CD14-positive monocyte (primary cell): ENCODE measurements at regions not wholly inside any gene's neighbourhood (a gene's known extent, or its start where the extent isn't known, plus 50 kb on each side); places are given as distances from the start of the nearest gene placed in this dataset.

Experiments used
- DNase-seq, 3 donors: peaks; one replicate each; pipeline ENCODE4 v3.0.0-alpha.2; 2011 to 2022
- H2AFZ ChIP-seq: 2 replicates; pipeline ENCODE4 v1.6.0; 2012; ENCODE audit warnings: mild to moderate bottlenecking, low read depth, low read length, inconsistent platforms; ENCODE audit not compliant: insufficient read depth, poor library complexity, severe bottlenecking
- H3K27ac ChIP-seq, 2 donors: 1 replicate in 1 of 2; 2 replicates in 1 of 2; pipeline ENCODE4 v1.5.1; 2012 to 2013; ENCODE audit warnings: low read length in 2 of 2, control low read depth in 1 of 2, inconsistent platforms in 1 of 2, low read depth in 1 of 2, mild to moderate bottlenecking in 1 of 2
- H3K27me3 ChIP-seq, 2 donors: one replicate each; pipeline versions ENCODE4 v1.6.0 to v1.6.1; 2011 to 2013; ENCODE audit warnings: low read length in 2 of 2; ENCODE audit not compliant: control insufficient read depth in 2 of 2, insufficient read depth in 2 of 2
- H3K36me3 ChIP-seq, 2 donors: replicated peaks in 1 of 2; 1 replicate in 1 of 2; 2 replicates in 1 of 2; pipeline versions ENCODE4 v1.5.1 to v1.6.1; 2012 to 2013; ENCODE audit warnings: low read length in 2 of 2, control low read depth in 1 of 2, inconsistent platforms in 1 of 2, mild to moderate bottlenecking in 1 of 2; ENCODE audit not compliant: insufficient read depth in 2 of 2, control insufficient read depth in 1 of 2
- H3K4me1 ChIP-seq, 2 donors: 1 replicate in 1 of 2; 2 replicates in 1 of 2; pipeline versions ENCODE4 v1.5.1 to v1.6.1; 2012 to 2013; ENCODE audit warnings: low read length in 2 of 2, control low read depth in 1 of 2, inconsistent platforms in 1 of 2, mild to moderate bottlenecking in 1 of 2, moderate library complexity in 1 of 2; ENCODE audit not compliant: insufficient read depth in 2 of 2, control insufficient read depth in 1 of 2
- H3K4me2 ChIP-seq: replicated peaks from 2 replicates; pipeline ENCODE3; 2012; ENCODE audit warnings: low read length, moderate library complexity, mild to moderate bottlenecking; ENCODE audit not compliant: poor library complexity, severe bottlenecking; ENCODE audit errors: extremely low read depth
- H3K4me3 ChIP-seq, 3 experiments: fragments of 200-600 bp in 1 of 3; sonication (generic) in 1 of 3; replicated peaks in 1 of 3; 1 replicate in 2 of 3; 2 replicates in 1 of 3; pipeline ENCODE4 v1.5.1; 2011 to 2013; ENCODE audit warnings: low read length in 3 of 3, mild to moderate bottlenecking in 3 of 3, control low read depth in 2 of 3, low read depth in 2 of 3, inconsistent platforms in 1 of 3, moderate library complexity in 1 of 3
- H3K79me2 ChIP-seq: 2 replicates; pipeline ENCODE4 v1.6.0; 2012; ENCODE audit warnings: mild to moderate bottlenecking, control low read depth, inconsistent platforms, low read length, moderate library complexity; ENCODE audit not compliant: insufficient read depth
- H3K9ac ChIP-seq: 2 replicates; pipeline ENCODE4 v1.6.0; 2017; ENCODE audit warnings: low read length, mild to moderate bottlenecking; ENCODE audit not compliant: insufficient read depth, poor library complexity, severe bottlenecking
- H3K9me3 ChIP-seq, 2 donors: replicated peaks in 1 of 2; 1 replicate in 1 of 2; 2 replicates in 1 of 2; pipeline versions ENCODE4 v1.5.1 to v1.6.1; 2012 to 2013; ENCODE audit warnings: low read length in 2 of 2, control low read depth in 1 of 2; ENCODE audit not compliant: control insufficient read depth in 1 of 2, insufficient read depth in 1 of 2
- H4K20me1 ChIP-seq: 2 replicates; pipeline ENCODE4 v1.6.0; 2012; ENCODE audit warnings: mild to moderate bottlenecking, low read length, control low read depth, moderate library complexity; ENCODE audit not compliant: insufficient read depth
- H3K27ac Mint-ChIP-seq, 7 donors: one replicate each; pipeline ENCODE4 v1.8.0; 2020; ENCODE audit warnings: mild to moderate bottlenecking in 7 of 7, mixed read lengths in 7 of 7, moderate library complexity in 6 of 7, inconsistent platforms in 2 of 7
- H3K27me3 Mint-ChIP-seq, 3 donors: one replicate each; pipeline ENCODE4 v1.8.0; 2021 to 2022; ENCODE audit warnings: low read depth in 3 of 3, mild to moderate bottlenecking in 3 of 3, mixed read lengths in 3 of 3, moderate library complexity in 3 of 3, inconsistent platforms in 1 of 3
- H3K36me3 Mint-ChIP-seq, 2 donors: one replicate each; pipeline ENCODE4 v1.8.0; 2020; ENCODE audit warnings: mixed read lengths in 2 of 2, inconsistent platforms in 1 of 2, mild to moderate bottlenecking in 1 of 2
- H3K4me1 Mint-ChIP-seq: one replicate; pipeline ENCODE4 v1.8.0; 2020; ENCODE audit warnings: mild to moderate bottlenecking, mixed read lengths
- H3K4me3 Mint-ChIP-seq, 2 donors: one replicate each; pipeline ENCODE4 v1.8.0; 2020; ENCODE audit warnings: mild to moderate bottlenecking in 2 of 2, mixed read lengths in 2 of 2, moderate library complexity in 1 of 2
- H3K9me3 Mint-ChIP-seq, 7 donors: one replicate each; pipeline ENCODE4 v1.8.0; 2020 to 2022; ENCODE audit warnings: mixed read lengths in 7 of 7, mild to moderate bottlenecking in 6 of 7, moderate library complexity in 6 of 7, inconsistent platforms in 2 of 7
- CTCF ChIP-seq: fragments of 200-600 bp; IDR thresholded peaks from one replicate; pipeline ENCODE4 v1.8.0; 2022; ENCODE audit warnings: antibody characterized with exemption, mild to moderate bottlenecking
- WGBS: methylation state at CpG from one replicate; pipeline ENCODE4 v1.1.5; 2013; ENCODE audit warnings: missing lambda C conversion rate; ENCODE audit not compliant: insufficient coverage; 5-methylcytosine and 5-hydroxymethylcytosine counted together
- intact Hi-C, 2 donors: fragments of 100-400 bp; cut with micrococcal nuclease; formaldehyde crosslinking; loops; one replicate each; pipeline versions ENCODE4 v1.15.0 to v1.15.1; 2023

GRCh38 chr10:78688901-78689583, 379.7 kb upstream of the ZMIZ1 start:
- DNase-seq, result no peak

GRCh38 chr10:78689584-78689935, 379.2 kb upstream of the ZMIZ1 start:
- Mint-ChIP-seq H3K27me3 (peaks cover 0 to 5% (median 5%) of the 10 kb centered on the region in 3 donors), H3K4me3 (no peak overlapping the region), H3K36me3 (no peaks in the 10 kb centered on the region), H3K27ac (no peak overlapping the region), H3K9me3 (no peaks in the 10 kb centered on the region), H3K4me1 (no peaks in the 10 kb centered on the region)
- H3K79me2 ChIP-seq, result no peaks in the 10 kb centered on the region
- TF ChIP-seq CTCF, result no peak
- no peaks in the 10 kb centered on the region for H3K27me3 ChIP-seq
- WGBS, result 82% methylated on average over 2 of the region's 2 CpGs
- H3K4me2 ChIP-seq, result no peak overlapping the region
- no peak overlapping the region for H2AFZ ChIP-seq
- no peak overlapping the region for H3K9ac ChIP-seq
- H3K36me3 ChIP-seq, result no peaks in the 10 kb centered on the region
- intact Hi-C loops, result no loop called here
- H3K4me1 ChIP-seq, result no peaks in the 10 kb centered on the region
- no peaks in the 10 kb centered on the region for H3K9me3 ChIP-seq
- no peak overlapping the region for H3K27ac ChIP-seq
- DNase-seq, result no peak
- no peaks in the 10 kb centered on the region for H4K20me1 ChIP-seq
- H3K4me3 ChIP-seq, result no peak overlapping the region

More at GRCh38 chr10:78688901-78689583, 379.7 kb upstream of the ZMIZ1 start:
- WGBS, result 90% methylated on average over 13 of the region's 13 CpGs
- Histone ChIP-seq H3K27me3 (no peaks in the 10 kb centered on the region), H3K79me2 (no peaks in the 10 kb centered on the region), H3K9me3 (no peaks in the 10 kb centered on the region), H3K4me2 (no peak overlapping the region), H3K9ac (no peak overlapping the region), H3K27ac (no peak overlapping the region), H3K4me1 (no peaks in the 10 kb centered on the region), H2AFZ (no peak overlapping the region), H3K4me3 (no peak overlapping the region), H3K36me3 (no peaks in the 10 kb centered on the region), H4K20me1 (no peaks in the 10 kb centered on the region)
- peaks cover 0 to 5% (median 5%) of the 10 kb centered on the region in 3 donors for H3K27me3 Mint-ChIP-seq
- H3K4me3 Mint-ChIP-seq, result no peak overlapping the region
- no peak overlapping the region for H3K27ac Mint-ChIP-seq
- H3K4me1 Mint-ChIP-seq, result no peaks in the 10 kb centered on the region
- H3K36me3 Mint-ChIP-seq, result no peaks in the 10 kb centered on the region
- intact Hi-C loops, result no loop called here
- H3K9me3 Mint-ChIP-seq, result no peaks in the 10 kb centered on the region
- no peak for TF ChIP-seq CTCF
